GM21447 (cell line): ENCODE measurements at regions not wholly inside any gene's neighbourhood (a gene's known extent, or its start where the extent isn't known, plus 50 kb on each side); places are given as distances from the start of the nearest gene placed in this dataset.

Experiments
- ATAC-seq: cut with Tn5 transposase; IDR thresholded peaks from one replicate; pipeline ENCODE4 v1.9.1; 2021; ENCODE audit not compliant: unreplicated experiment

DNA sequence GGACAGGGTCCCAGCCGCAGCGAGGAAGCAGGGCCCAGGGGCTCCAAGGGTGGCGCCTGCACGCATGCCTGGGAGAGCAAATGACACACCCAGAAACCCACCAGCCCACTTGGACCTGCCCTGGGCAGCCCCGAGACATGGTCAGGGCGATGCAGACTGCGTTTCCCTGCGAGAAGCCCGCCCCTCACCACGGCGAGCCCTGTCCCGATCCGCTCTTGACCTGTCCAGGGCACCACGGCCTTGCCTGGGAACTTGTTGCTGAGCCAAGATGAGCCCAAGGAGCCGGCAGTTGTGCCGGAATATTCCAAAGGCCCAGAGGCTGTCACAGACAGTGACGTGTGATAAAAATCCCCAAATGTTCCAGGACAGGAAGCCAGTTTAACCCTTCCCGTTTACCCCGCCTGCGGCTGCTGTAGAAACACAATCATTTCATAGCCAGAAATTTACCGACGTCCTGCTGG lies 78.1 kb downstream of the SIK1 start:
- no peak for ATAC-seq

DNA sequence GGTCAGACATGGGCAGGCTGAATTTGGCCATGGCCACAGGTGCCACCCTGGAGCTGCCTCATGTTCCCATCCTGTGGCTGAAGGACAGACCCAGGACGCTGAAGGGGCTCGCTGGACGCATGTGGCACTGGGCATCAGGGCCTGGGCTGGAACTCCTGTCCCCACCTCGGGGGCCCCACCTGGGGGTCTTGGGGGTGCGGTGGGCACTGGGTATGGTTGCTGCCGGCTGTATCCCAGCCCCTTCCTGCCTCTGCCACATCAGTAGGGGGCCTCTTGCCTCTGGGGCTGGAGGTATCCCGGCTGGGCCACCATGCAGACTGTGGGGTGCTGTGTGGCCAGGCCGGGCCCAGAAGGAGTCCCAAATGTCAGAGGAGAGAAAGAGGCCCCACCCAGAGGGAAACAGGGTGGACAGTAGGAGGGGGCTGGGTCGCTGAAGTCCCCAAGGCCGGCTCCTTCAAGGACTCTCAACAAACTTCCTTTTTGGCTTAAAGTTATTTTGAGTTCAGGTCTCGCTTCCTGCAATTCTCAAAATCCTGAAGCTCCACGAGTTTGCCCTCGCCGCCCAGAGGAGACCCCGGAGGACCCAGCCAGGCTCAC lies 78.7 kb downstream of the SIK1 start:
- no peak for ATAC-seq

DNA sequence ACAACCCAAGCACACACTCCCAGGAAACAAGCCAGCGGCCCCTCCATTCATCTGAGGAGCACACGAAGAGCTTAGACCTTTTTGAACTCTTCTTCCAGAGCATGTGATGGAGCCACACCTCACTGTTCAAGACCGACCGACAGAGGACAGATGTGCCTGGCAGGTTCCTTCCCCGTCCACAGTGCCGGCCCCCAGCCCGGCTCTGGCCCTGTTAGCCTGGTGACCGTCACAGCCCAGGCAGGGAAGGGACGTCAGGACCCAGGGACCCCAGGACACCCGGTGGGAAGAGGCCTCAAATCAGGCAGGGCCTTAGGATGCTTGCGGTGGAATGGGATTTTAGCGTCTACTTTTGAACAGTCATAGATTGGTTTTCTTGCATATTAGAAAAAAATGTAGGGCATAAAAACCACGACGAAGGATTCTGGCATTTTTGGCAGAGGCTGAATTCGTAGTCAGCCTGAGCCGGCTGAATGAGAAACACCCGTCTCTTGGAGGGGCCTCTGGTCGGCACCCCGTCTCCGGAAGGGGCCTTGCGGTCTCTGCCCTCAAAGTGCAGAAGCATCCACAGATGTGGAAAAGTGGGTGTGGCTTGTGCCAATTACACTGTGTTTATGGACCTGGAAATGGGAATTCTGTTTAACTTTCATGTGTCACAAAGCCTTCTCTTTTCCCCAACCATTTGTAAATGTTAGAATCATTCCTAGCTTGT lies 79.3 kb downstream of the SIK1 start:
- ATAC-seq, result no peak

DNA sequence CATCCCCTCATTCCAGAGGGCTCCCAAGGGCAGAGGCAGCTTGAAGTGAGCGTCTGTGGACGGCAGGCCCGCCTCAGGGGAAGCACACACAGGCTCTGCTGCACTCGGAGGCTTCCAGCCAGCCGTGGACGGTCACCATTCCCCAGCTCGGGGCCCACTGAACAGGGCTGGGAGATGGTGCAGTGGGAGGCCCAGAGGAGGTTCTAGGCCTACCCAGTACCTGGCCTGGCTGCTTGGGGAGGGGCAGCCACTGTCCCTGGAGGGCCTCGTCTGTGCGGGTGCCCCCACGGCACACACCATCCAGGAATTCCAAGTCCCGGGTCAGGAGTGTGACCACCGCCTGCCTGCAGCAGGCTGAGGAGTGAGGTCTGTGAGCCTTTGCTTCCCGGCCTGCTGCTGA lies 80.4 kb downstream of the SIK1 start:
- ATAC-seq, result no peak

- no peak for ATAC-seq
Observed at GRCh38 chr21:43345746-43346409, 81.1 kb downstream of the SIK1 start.

- no peak for ATAC-seq
Observed at GRCh38 chr21:43345046-43345745, 81.7 kb downstream of the SIK1 start.

GRCh38 chr21:43343992-43344886 lies 82.7 kb downstream of the SIK1 start:
- no peak for ATAC-seq

GRCh38 chr21:43343095-43343991 lies 83.6 kb downstream of the SIK1 start:
- ATAC-seq, result no peak

DNA sequence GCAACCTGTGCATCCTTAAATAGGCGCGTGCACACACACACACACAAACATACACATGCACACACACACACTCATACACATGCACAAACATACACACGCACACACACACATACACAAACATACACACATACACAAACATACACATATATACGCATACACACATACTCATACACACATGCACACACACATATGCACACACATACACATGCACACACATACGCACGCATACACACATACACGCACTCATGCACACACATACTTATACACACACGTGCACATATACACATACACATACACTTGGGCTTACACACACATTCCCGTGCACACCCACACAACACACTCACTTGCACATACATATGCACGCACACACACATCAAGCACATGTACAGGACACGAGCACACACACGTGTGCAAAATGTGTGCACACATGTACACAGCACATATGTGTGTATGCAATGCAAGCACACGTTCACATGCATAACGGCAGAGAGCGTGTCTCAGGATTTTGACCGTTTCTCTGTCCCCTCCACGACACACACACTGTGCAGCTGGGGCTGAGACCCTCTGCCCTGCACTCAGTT lies 84.5 kb downstream of the SIK1 start:
- ATAC-seq, result no peak

DNA sequence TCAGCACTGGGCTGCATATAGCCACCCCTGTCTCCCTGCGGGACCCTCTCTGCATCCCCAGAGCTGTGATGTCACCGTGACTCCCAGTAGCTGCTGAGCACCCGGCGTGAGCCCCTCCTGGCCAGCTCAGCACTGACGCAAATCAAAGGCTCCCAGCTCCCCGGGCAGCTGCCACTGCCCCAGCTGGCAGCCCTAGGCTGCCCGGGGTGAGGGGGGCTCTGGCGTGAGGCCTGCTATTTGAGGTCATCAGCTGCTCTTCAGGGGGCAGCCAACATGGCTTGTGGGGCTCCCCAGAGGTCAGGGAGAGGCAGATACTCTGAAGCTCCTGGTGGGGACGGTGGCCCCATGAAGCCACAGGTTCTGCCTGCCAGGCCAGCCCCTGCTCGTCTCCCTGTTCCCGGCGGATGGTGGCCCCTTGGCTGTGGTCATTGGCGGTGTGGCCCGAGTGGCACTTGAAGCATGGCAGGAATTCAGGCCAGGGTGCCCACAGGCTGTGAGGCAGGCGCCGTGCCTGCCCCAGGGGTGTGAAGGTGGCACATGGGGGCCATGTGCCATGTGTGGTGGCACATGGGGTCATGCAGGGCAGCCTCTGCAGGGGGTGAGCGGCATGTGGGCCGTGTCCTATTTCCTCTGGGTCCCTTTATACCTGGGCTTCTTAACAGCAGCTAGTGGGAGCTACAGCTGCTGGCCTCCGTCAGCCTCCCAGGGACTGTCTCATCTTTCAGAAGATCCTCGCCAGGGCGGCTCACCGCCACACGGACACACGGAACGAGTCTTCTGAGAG lies 85.4 kb downstream of the SIK1 start:
- no peak for ATAC-seq

GRCh38 chr21:43340491-43341377 lies 86.2 kb downstream of the SIK1 start:
- ATAC-seq, result no peak

- no peak for ATAC-seq
Observed at GRCh38 chr21:43339668-43340067, 87.3 kb downstream of the SIK1 start.

DNA sequence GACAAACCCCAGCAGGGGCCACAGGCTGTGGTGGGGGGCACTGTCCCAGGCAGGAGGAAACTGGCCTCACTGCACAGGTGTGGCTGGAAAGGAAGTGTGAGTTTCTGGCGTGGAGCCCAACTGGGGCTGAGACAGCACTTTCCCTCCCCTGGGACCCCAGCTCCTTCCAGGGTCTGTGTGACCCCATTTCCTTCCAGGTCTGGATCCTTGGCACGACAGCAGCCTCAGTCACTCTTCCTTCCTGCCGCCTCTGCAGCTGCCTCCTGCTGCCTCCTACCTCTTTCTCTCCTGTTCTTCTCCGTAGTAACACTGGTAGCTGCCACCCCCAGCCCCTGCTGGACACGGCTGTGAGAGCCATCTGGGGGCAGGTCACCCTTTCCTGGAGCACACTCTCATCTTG lies 88.0 kb downstream of the SIK1 start:
- ATAC-seq, result no peak

DNA sequence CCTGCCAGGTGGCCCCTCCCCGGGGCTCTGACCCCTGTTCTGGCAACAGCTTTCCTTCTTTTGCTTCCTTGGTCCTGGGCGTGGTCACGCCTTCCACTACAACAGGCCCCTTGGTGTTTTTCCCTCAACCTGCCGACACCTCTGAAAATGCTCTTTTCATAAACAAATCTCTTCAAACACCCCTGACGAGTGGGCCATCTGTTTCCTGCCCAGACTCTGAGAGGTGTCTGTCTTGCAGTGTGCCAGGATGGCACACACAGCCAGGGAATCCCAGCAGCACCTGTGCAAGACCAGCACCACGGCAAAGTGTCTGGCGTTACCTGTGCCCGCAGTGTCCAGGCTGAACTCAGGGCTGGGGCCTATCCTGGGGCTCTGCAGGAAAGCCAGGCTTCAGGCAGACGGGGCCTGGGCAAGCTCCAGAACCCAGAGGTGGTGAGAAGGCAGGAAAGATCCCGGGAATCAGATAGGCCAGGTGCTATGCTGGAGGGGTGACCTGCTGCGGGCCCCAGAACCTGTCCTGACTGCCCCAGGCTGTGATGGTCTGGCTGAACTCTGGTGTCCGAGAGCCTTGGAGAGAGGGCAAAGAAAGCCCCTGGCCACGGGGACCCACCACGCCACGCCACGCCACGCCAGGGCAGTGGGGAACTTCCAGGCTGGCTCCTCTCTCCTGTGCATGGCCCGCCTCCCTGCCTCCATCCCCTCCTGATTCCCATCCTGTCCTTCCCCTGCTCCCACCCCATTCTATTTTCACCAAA lies 88.9 kb downstream of the SIK1 start:
- ATAC-seq, result no peak

- ATAC-seq, result no peak
Observed at GRCh38 chr21:43335119-43335518, 91.8 kb downstream of the SIK1 start.

- no peak for ATAC-seq
Observed at GRCh38 chr21:43334214-43334958, 92.5 kb downstream of the SIK1 start.
